ENCODE measurements at regions not wholly inside any gene's neighbourhood (a gene's known extent, or its start where the extent isn't known, plus 50 kb on each side); places are given as distances from the start of the nearest gene placed in this dataset.

DNA sequence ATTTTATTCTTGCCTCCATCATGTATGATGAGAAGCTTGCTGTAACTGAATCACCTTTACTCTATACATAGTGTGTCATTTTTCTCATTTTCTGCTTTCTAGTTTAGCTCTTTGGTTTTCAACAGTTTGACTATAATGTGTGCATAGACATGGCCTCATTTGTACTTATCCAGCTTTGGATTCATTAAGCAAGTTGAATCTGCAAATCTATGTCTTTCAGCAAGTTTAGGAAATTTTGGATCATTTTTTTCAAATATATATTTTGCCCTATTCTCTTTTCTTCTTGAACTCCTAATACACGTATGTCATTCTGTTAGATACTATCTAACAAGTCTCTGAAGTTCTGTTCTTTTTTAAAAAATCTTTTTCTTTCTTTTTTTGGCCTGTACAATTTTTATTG, 57.8 kb downstream of the PRLHR start:
- DNase-seq: no peak

DNA sequence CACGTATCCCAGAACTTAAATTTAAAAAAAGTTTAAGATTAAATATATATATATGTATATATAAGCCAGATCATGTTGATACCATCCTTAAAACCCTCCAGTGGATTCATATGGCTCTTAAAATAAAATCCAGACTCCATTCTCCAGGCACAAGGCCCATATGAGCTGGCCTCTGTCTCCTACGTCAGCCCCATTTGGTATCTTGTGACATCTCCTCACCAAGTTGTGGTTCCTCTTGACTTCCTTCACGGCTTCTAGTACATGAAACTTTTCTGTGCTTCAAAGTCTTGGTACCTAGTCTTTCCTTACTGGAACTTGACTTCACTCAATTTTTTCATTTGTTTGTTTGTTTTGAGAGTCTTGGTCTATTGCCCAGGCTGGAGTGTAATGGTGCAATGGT, 61.3 kb downstream of the PRLHR start:
- DNase-seq: no peak

DNA sequence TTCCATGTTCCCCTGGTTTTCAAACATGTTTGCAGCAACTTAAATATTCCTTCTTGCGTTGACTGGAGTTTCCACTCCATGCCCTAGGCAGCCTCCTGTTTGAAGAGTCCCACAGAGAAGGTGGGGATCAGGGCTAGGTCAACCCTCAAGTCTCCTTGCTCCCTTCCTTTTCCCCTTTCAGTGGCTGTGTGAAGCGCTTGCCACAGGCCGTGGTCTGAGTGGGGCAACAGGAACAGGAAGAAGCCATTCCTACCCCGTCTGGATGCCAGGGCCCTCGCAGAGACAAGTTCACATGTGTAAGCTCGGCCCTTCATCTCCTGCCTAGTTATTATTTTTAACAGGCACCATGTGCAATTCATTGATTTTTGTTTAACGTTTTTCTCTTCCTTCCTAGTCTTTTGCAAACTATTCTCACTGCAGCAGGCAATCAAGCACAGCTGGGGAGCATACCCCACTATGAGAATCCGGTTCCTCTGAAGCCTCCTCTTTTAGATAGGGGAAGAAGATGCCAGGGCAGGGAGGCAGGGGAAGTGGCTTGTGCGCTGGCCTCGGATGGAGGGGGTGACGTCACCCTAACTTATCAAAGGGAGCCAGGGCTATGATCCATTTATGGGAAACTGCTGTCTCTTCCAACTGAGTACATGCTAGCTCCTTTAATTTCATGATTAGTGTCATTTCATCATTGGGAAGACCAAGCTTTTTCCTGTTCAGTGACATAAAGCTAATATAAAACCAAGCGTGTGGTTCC, 64.2 kb downstream of the PRLHR start:
- DNase-seq: peak; percentile 30

DNA sequence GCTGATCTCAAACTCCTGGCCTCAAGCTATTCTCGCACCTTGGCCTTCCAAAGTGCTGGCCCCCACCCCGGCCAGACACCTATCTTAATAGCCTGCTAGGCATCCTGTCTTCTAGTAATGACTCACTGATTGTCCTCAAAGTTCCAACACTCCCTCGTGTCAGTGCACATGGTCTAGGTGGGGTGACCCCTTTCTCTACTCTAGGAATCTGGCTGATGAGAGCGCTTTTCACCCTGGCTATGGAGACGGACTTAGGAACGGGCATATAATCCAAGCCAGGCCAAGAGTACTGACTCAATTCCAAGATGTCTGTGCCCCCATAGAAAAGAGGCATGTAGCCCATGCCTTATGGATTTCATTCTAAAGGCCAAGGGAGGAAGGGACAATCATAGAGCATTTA, 67.0 kb downstream of the PRLHR start:
- no peak for DNase-seq

DNA sequence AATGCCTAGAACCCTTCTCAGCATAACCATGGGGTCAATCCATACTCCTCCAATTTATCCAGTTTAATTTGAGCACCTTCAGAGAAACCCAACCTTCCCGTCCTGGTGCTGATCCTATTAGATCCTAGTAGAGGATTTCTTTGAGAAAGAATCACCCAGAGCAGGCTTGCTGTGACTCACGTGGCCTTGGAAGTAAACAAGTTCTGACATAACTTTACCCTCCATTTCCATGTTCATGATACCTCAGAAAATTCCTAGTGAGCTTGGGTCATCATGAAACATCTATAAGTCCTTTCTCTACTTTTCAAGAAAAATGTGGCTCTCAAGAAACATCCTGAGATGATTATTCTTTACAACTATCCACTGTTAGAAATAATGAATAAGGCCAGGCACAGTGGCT, 71.7 kb downstream of the PRLHR start:
- no peak for DNase-seq

DNA sequence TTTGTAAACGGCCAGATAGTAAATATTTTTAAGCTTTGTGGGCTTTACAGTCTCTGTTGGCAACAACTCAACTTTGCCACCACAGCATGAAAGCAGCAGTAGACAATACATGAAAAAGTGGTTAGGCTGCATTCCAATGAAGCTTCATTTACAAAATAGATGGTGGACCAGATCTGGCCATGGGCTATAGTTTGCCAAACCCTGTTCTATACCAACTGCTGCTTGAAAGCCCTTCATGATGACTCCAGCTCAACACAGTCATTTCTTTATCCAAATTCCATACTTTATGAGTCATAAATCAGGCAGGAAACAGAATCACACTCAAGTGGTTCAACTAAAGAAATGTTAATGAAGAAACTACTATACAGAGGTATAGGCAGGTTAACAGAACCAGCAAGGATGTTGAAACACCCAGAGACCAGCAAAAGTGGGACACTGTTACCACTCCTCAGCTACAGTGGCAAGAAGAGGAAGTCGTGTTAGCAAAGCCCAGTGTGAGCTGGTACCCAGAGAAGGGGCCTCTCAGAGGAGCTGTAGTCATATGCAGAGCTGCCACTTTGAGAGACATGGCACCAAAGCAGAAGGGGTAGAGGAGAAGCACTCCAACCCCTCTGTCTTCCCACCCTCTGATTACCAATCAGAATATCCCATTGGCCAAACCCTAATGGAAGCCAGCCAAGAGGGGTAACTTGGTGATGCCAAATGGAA, 72.5 kb downstream of the PRLHR start:
- no peak for DNase-seq

DNA sequence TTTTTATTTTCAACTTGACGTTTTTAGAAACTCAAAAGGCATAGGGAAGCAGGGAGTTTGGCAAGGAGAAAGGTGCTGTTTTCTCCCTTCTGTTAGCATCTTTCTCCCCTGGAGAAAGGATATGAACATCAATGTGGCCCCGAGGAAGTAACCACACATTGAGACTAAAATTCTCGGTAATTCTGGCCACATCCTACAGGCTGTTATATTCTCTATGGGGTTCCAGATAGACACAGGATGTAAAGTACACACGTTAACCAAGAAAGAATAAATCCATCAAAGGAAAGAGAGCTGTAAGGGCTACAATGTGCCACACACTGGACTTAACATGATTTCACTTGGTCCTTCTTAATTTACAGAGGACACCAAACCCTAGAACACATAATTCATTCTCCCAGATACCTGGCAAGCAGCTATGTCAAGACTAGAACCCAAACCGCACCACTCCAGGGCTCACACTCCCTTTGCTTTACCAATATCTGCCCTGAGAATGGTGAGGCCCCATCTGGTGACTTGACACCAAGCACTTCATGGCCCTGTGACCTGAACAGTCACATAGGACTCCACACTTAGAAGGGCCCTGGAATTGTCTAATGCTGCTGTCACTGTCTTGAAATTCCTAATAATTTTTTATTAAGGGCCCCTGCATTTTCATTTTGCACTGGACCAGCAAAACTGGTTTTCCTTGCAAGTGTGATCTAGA, 73.9 kb downstream of the PRLHR start:
- no peak for DNase-seq

DNA sequence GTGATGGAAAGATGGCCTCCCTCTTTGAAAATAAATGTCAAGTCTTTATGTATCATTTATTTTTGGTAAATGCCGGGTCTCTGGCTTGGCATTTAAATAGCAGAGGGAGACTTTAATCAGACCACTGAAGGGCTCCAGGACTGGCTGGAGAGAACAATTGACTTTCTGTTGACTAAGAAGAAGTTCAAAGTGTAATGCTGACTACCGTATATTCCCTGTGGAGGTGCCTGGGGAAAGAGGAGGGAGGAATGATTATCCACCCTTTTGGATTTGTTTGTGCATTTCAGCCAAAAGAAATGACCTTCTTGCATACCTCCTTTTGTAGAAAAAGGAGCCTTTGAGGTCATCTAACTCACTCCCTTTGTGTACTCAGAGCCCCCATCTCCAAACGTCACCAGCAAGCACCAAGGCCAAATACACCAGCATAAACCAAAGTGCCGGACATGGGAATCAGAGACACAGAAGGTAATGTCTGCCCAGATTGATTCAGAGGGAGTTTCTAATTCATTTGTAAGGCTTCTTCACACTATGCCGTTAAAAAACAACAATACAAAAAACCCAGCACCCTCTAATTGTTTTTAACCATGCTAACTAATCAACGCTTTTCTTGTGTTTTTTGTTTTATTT, 75.2 kb downstream of the PRLHR start:
- DNase-seq: no peak

DNA sequence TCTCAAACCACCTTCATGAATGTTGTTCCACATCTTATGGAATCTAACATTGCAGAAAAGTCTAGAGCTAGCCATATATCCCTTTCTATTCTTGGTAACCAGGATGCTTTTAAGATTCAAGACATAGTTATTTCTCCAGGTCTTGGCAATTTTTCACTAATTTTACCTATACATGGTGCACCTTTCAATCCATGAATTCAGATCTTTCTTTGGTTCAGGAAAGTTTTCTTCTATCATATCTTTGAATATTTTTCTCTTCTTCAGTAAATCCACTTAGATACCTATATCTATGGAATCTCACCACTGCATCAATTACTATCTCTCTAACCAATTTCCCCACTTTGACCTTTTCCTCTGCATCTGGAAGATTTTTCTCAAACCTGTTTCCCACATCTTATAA, 77.4 kb downstream of the PRLHR start:
- no peak for DNase-seq

DNA sequence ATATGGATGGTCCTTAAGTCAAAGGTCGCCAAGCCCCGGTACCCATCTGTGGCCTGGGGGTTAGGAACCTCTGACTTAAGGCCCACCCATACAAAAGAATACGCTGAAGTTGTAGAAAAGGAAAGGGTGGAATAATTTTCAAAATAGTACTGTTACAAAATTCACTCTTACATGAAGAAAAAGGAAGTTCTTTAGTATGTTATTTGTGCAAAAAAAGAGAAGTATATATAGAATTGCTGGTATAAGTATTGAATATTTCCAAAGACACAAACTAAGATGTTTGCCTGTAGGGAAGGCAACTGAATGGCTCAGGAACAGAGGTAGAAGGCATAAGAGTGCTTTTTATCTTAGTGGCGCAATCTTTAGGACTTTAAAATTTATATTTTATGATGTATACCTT, 78.7 kb downstream of the PRLHR start:
- DNase-seq: no peak

DNA sequence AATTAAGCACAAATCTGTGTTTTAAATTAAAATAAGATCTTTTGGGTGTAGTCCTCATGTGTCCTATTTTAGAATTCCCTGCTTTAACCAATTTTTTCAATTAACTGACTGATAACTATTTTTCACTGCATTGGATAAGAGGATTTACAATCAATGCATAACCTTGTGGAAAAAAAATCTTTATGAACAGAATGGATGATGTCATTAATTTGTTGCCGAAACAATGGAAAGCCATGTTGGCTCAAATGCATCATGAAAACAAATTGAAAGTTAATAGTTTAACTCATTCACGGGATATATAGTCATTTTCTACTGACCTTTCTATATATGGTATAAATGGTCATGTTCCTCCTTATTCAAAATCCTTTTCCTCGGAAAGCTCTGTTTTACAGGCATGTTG, 82.3 kb downstream of the PRLHR start:
- DNase-seq: no peak

DNA sequence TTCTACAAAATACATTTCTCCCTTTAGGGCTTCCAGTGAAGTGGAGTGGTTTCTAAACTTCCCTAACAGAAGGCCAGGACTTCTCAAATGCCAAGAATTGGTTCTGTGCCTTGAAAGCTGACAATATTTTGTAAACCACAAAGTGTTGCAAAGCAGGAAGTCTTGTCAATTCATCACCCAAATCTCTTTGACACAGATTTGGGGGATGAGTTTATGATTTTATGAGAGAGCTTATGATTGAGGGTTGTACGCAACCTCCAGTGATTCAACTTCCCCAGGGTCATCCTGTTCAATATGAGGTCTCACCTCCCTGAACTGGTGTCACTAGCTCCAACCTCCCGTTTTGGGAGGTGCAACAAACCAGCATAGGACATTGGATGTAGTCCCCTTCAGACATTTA, 83.7 kb downstream of the PRLHR start:
- peak; percentile 9 for DNase-seq

DNA sequence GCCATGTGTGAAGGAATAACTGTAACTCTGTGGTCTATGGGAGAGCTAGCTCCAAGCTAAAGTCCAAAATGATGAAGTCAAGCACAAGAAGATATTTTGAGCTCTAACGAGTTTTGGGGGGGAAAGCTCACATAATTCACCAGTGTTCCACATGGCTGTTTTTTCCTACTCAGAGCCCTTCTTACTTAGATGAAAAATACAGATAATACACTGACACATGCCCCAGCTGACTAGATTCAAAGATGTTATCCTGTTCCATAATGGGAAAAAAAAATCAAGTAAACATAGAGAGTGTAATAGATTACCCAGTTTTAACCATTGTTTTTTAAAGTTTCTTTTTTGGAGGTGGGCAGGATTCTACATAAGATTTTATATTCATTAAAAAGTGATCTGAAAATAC, 86.6 kb downstream of the PRLHR start:
- DNase-seq: no peak

DNA sequence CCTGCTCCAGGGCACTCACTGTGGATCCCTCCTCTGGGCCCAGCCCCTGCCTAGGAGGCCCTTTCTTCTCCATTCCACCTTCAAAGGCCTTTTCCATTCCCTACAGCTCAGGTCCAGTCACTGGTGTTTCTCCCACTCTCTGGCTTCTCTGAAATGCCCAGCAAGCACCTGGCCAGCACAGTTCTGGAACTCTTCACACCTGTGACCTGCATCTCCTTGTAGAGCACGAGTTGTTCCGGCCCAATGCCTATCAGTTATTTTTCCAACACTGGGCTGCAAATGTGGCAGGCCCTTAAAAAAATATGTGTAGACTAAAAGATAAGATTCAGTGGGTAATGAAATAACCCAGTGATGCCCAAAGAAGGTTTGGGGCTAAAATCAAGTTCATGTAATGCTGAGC, 87.1 kb downstream of the PRLHR start:
- no peak for DNase-seq

DNA sequence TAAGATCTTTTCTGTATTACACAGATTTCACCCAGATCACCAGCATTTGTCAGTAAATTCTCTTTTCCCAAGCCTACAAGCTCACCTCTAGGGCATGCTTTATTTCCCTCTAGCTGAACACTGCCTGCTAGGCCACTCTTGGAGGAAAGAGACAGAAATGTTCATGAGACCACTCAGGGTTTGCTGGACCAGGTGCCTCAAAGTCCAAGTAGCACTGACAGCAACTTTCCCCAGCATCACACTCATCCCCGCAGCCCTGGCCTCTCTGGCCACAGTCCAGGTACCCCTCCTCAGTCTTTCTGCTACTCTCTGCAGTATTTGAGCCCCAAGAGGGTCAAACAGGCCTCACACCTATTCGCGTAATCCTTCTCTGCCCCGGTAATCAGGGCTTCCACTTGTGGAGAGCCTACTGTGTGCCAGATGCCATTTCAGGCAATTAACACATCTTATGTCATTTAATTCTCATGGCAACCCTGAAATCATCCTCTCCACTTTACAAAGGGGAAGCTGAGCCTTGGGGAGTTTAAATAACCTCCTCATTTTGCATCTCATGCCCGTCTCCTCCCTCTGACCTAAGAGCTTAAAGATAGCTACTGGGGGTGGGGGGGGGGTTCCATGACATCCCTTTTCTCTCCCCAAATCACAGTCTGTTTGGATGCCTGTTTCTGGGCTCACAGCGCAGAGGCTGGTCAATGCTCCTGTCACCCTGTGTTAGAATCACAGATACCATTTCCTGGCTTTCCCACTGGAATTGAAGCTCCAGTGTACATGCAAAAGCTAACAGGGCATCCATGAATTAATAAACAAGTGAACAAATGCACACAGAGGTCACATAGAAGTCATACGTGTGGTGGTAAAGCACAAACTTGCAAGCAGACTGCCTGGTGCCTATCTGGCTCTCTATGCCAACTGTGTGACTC, 88.5 kb downstream of the PRLHR start:
- no peak for DNase-seq

DNA sequence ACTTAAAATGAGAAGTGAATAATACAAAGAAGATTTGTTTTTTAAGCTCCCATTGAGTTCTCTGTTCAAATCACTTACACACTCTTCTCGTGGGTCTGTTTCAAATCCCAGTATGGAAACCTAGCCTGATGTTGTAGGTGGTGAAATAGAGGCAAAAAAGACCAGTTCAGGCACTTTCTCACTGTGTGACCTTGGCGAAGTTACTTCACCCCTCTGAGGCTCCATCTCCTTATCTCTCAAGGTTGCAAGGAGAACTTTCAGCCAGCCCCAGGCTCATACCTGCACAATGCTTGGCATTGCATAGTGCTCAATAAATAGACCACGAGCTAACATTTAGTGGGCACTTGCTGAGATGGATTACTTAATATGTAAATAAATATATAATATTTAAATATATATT, 90.1 kb downstream of the PRLHR start:
- no peak for DNase-seq

DNA sequence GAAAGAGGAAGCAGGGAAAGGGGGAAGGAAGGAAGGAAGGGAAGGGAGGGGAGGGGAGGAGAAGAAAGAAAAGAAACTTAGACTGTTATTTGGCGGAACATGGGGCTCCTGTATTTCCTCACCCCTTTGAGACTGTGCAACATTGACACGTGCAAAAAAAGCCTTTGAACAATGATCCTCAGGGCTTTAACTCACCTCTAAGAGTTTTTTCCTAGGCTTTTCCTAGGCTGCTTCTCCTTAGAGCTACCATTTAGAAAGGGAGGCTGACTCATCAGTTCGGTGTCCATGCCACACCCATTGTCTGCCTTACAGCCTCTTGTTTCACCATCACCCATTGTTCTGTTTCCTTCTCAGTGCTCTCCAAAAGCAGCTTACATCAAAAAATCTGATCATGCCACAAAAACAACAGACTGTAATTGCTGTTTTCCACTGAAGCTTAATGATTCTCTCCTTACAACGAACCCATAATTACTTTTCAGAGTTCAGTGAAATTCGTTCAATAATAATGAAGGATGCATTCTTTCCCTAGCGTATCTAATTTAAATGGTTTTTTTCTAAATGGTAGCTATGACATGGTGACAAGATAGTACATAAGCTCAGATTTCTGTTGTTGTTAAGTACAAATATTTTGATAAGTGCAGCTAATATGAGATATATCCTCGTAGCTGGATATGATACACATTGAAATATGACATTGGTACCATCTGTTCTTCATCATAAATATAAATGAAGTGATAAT, 90.8 kb downstream of the PRLHR start:
- DNase-seq: peak; percentile 7

DNA sequence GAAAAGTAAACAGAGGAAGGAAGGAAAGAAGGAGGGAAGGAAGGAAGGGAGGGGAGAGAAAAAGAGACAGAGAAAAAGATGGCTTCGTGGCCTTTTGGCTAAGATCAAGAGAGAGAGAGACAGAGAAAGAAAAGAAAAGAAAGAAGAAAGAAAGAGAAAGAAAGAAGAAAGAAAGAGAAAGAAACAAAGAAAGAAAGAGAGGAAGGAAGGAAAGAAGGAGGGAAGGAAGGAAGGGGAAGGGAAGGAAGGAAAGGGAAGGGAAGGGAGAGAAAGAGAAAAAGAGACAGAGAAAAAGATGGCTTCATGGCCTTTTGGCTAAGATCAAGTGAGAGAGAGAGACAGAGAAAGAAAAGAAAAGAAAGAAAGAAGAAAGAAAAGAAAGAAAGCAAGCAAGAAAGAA, 91.4 kb downstream of the PRLHR start:
- DNase-seq: no peak

DNA sequence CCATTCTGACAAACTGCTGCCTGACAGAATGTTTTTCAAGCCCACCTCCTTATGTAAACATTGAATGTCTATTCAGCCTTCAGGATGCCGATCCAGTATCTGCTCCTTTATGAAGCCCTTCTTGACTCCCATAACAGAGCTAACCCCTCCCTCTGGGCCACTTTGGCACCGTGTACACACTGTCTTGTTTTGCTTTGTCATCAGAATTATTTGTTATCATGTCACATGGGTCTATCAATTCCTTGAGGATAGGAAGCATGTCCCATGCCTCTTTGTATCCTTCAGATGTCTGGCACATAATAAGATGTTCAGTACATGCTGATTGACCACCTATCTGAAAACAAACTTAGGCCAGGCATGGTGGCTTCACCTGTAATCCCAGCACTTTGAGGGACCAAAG, 92.3 kb downstream of the PRLHR start:
- no peak for DNase-seq

DNA sequence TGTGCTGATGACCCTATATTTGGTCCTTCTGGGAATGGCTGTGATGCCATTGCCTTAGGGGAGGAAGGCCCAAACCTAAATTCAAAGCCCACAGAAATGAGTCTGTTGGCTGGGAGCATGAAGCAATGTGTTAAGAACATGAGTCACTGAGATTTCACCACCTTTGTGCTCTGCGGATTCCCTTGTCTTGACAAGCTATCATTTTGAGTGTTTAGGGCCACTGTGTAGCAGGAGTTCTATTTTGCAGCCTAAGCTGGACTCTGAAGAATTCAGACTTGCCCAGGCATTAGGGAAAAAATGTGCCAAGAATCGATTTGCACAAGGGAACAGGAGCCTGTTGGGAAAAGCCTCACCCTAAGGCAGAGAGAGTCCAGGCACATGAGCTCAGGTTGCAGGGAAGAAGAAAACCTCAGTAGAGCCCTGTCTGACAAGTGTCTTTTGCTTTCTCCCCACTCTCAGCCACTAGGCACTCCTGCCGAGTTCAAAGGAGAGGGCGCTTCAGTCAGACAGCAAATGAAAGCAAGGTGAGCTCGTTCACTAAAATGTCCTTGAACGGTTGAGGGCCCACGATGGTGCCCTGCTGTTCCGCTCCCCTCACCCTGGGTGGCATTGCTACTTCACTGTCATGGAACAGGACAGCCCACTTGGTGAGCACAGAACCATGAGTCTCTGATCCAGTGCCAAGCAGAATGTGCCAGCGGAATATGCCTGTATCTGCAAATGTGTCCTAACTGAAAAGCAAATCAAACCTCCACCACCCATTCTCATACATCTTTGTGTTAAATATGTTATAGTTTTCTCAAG, 93.6 kb downstream of the PRLHR start:
- no peak for DNase-seq

DNA sequence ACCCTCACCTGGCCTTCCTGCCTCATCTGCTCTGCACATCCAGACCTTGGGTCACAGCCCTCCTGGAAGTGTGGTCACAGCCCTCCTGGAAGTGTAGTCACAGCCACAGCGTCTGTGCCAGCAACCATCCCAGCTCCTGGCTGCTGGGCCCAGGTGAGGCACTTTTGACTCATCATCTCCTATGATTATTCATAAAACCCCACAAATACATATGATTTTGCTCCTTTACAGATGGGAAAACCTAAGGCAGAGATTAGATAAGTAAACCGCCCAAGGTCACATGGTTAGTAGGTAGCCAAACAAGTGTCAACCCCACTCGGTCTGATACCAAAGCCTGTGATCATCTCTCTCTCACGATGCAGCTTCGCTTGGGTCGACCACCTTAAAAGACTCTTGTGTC, 94.3 kb downstream of the PRLHR start:
- DNase-seq: no peak
